Lung microvascular endothelial cell (primary cell): ENCODE measurements at regions not wholly inside any gene's neighbourhood (a gene's known extent, or its start where the extent isn't known, plus 50 kb on each side); places are given as distances from the start of the nearest gene placed in this dataset.
"Not testable (repeated sequence)": the region's sequence is repeated elsewhere in the genome, so short reads cannot be mapped to it uniquely, and the experiment has no call there.

Experiments
- DNase-seq, 2 donors: peaks; one replicate each; pipeline versions ENCODE4 v3.0.0 to v3.0.0-alpha.2; 2010; ENCODE audit warnings: low read depth in 2 of 2

- DNase-seq = no peak
Measured at GRCh38 chr2:138267902-138268254, 233.7 kb upstream of the SPOPL start.

GRCh38 chr2:138269765-138270164 lies 231.8 kb upstream of the SPOPL start:
- no peak for DNase-seq

GRCh38 chr2:138271467-138271866 lies 230.1 kb upstream of the SPOPL start:
- no peak for DNase-seq

- DNase-seq = peak in 1 of 2 donors; percentile 39
Measured at GRCh38 chr2:138272524-138273195, 228.9 kb upstream of the SPOPL start.

- not testable (repeated sequence) for DNase-seq
Measured at GRCh38 chr2:138273280-138273679, 228.3 kb upstream of the SPOPL start.

- no peak for DNase-seq
Measured at GRCh38 chr2:138274421-138275291, 226.9 kb upstream of the SPOPL start.

- no peak for DNase-seq
Measured at GRCh38 chr2:138275292-138275690, 226.3 kb upstream of the SPOPL start.

- no peak for DNase-seq
Measured at GRCh38 chr2:138275881-138276280, 225.7 kb upstream of the SPOPL start.

GRCh38 chr2:138276339-138276738 lies 225.2 kb upstream of the SPOPL start:
- DNase-seq = no peak

GRCh38 chr2:138277062-138277461 lies 224.5 kb upstream of the SPOPL start:
- no peak for DNase-seq

GRCh38 chr2:138279871-138280270 lies 221.7 kb upstream of the SPOPL start:
- no peak for DNase-seq

GRCh38 chr2:138280999-138281695 lies 220.4 kb upstream of the SPOPL start:
- DNase-seq = no peak

- no peak for DNase-seq
Measured at GRCh38 chr2:138282014-138282672, 219.4 kb upstream of the SPOPL start.

GRCh38 chr2:138291805-138292204 lies 209.8 kb upstream of the SPOPL start:
- no peak for DNase-seq

GRCh38 chr2:138293045-138293444 lies 208.5 kb upstream of the SPOPL start:
- no peak for DNase-seq

GRCh38 chr2:138293549-138293948 lies 208.0 kb upstream of the SPOPL start:
- DNase-seq = no peak

- DNase-seq = peak in 1 of 2 donors; percentile 16
Measured at GRCh38 chr2:138294451-138294850, 207.1 kb upstream of the SPOPL start.

- no peak for DNase-seq
Measured at GRCh38 chr2:138296365-138296764, 205.2 kb upstream of the SPOPL start.

GRCh38 chr2:138298120-138298814 lies 203.3 kb upstream of the SPOPL start:
- no peak for DNase-seq

GRCh38 chr2:138298900-138299299 lies 202.7 kb upstream of the SPOPL start:
- no peak for DNase-seq

- DNase-seq = no peak
Measured at GRCh38 chr2:138306626-138307025, 194.9 kb upstream of the SPOPL start.
